NB4 (cell line): ENCODE measurements at regions not wholly inside any gene's neighbourhood (a gene's known extent, or its start where the extent isn't known, plus 50 kb on each side); places are given as distances from the start of the nearest gene placed in this dataset.

Experiments
- CTCF ChIP-seq: IDR thresholded peaks from one replicate; pipeline ENCODE4 v1.5.1; 2012; ENCODE audit warnings: low read depth, low read length
- MAX ChIP-seq: IDR thresholded peaks from 2 replicates; pipeline ENCODE4 v1.6.1; 2011; ENCODE audit warnings: low read depth, low read length
- MYC ChIP-seq: IDR thresholded peaks from 2 replicates; pipeline ENCODE4 v1.6.1; 2011; ENCODE audit warnings: low read depth, low read length
- POLR2A ChIP-seq: IDR thresholded peaks from 2 replicates; pipeline ENCODE4 v1.6.1; 2011; ENCODE audit warnings: mild to moderate bottlenecking; ENCODE audit not compliant: insufficient read length; ENCODE audit errors: extremely low read depth

- TF ChIP-seq POLR2A = no peak
- no peak for TF ChIP-seq CTCF
- TF ChIP-seq MAX = no peak
- TF ChIP-seq MYC = no peak
Measured at GRCh38 chr13:79141082-79141481, 265.0 kb downstream of the RBM26 start.
